ENCODE measurements at regions not wholly inside any gene's neighbourhood (a gene's known extent, or its start where the extent isn't known, plus 50 kb on each side); places are given as distances from the start of the nearest gene placed in this dataset.
"Not testable (repeated sequence)": the region's sequence is repeated elsewhere in the genome, so short reads cannot be mapped to it uniquely, and the experiment has no call there.

GRCh38 chr2:111251711-111252110, 131.0 kb downstream of the BCL2L11 start:
- DNase-seq (ENCODE audit: low read depth, low spot score) (no peak), ATAC-seq (no peak)
- Histone ChIP-seq H3K27ac (ENCODE audit: low read depth, low read length) (no peak overlapping the region), H2AFZ (ENCODE audit: low read depth, low read length, poor library complexity, severe bottlenecking) (no peak overlapping the region), H3K79me2 (ENCODE audit: insufficient read depth, low read length) (no peaks in the 10 kb centered on the region), H3K4me3 (replicated peaks in 1 of 2; ENCODE audit: low read depth in 1 of 2, low read length in 2 of 2) (no peak overlapping the region), H3K4me1 (ENCODE audit: control insufficient read depth in 1 of 2, insufficient read depth in 2 of 2, low read length in 2 of 2) (no peaks in the 10 kb centered on the region), H4K20me1 (ENCODE audit: insufficient read depth) (no peaks in the 10 kb centered on the region), H3K27me3 (ENCODE audit: insufficient read depth, low read length) (no peaks in the 10 kb centered on the region), H3K9me2 (ENCODE audit: insufficient read depth) (0 out of 2 replicates have a peak, but pooled peaks cover 2% of the 10 kb centered on the region), H3K4me2 (ENCODE audit: low read length) (no peak overlapping the region), H3K36me3 (ENCODE audit: control insufficient read depth in 1 of 2, insufficient read depth in 2 of 2, low read length in 2 of 2) (peaks cover 0 to 3% of the 10 kb centered on the region in 2 experiments; a peak in 1 of 4 replicates), H3K9ac (ENCODE audit: low read length) (no peak overlapping the region), H3K9me3 (ENCODE audit: control insufficient read depth in 1 of 2, insufficient read depth in 1 of 2, low read depth in 1 of 2, low read length in 2 of 2) (no peaks in the 10 kb centered on the region)
- no TSS peak for BruUV-seq (replicated peaks)
- CTCF ChIA-PET, result no interaction called here
- intact Hi-C loops (cut with micrococcal nuclease), result no loop called here
- TF ChIP-seq FOSL1 (IDR thresholded peaks at IDR 0.05; ENCODE audit: low read depth), result no peak
- no peak for TF ChIP-seq EZH2 (IDR thresholded peaks at IDR 0.05)
- no peak for TF ChIP-seq CBX3 (IDR thresholded peaks at IDR 0.05; ENCODE audit: low read depth)
- no peak for TF ChIP-seq SP1 (IDR thresholded peaks at IDR 0.05; ENCODE audit: low read depth)
- TF ChIP-seq CEBPB (IDR thresholded peaks at IDR 0.05; ENCODE audit: low read depth), result no peak
- no peak for TF ChIP-seq SRF (IDR thresholded peaks at IDR 0.05; ENCODE audit: low read depth)
- no peak for TF ChIP-seq POLR2A (IDR thresholded peaks at IDR 0.05; ENCODE audit: borderline replicate concordance, extremely low read depth, insufficient read depth, insufficient read length)
- RAD21 ChIA-PET (ENCODE audit: low non-redundant PET in 1 of 2, low total read pairs in 2 of 2, uncharacterized antibody in 2 of 2, unreplicated experiment in 2 of 2), result no interaction called here
- POLR2A ChIA-PET, result no interaction called here

GRCh38 chr2:111252436-111252835, 131.7 kb downstream of the BCL2L11 start:
- no peak overlapping the region for H3K27ac ChIP-seq (ENCODE audit: low read depth, low read length)
- H3K4me3 ChIP-seq (replicated peaks in 1 of 2; ENCODE audit: low read depth in 1 of 2, low read length in 2 of 2), result no peak overlapping the region
- TF ChIP-seq POLR2A (IDR thresholded peaks at IDR 0.05; ENCODE audit: borderline replicate concordance, extremely low read depth, insufficient read depth, insufficient read length) (no peak), EZH2phosphoT487 (IDR thresholded peaks at IDR 0.05; ENCODE audit: borderline replicate concordance) (no peak), ZFX (IDR thresholded peaks at IDR 0.05) (no peak), ZNF274 (IDR thresholded peaks at IDR 0.05; ENCODE audit: low read depth, low read length) (no peak), CBX3 (IDR thresholded peaks at IDR 0.05; ENCODE audit: low read depth) (no peak), YY1 (IDR thresholded peaks at IDR 0.05; ENCODE audit: extremely low read depth, insufficient replicate concordance, low read depth, low read length) (no peak)
- H3K4me2 ChIP-seq (ENCODE audit: low read length), result no peak overlapping the region
- peaks cover 0 to 3% of the 10 kb centered on the region in 2 experiments; a peak in 1 of 4 replicates for H3K36me3 ChIP-seq (ENCODE audit: control insufficient read depth in 1 of 2, insufficient read depth in 2 of 2, low read length in 2 of 2)
- ChIA-PET CTCF (no interaction called here), RAD21 (ENCODE audit: low non-redundant PET in 1 of 2, low total read pairs in 2 of 2, uncharacterized antibody in 2 of 2, unreplicated experiment in 2 of 2) (no interaction called here), POLR2A (no interaction called here)
- H2AFZ ChIP-seq (ENCODE audit: low read depth, low read length, poor library complexity, severe bottlenecking), result no peak overlapping the region
- no peaks in the 10 kb centered on the region for H3K27me3 ChIP-seq (ENCODE audit: insufficient read depth, low read length)
- ATAC-seq (no peak), DNase-seq (ENCODE audit: low read depth, low spot score) (no peak)
- intact Hi-C loops (cut with micrococcal nuclease), result no loop called here
- BruUV-seq (replicated peaks), result no TSS peak
- 0 out of 2 replicates have a peak, but pooled peaks cover 2% of the 10 kb centered on the region for H3K9me2 ChIP-seq (ENCODE audit: insufficient read depth)
- no peaks in the 10 kb centered on the region for H4K20me1 ChIP-seq (ENCODE audit: insufficient read depth)
- H3K9me3 ChIP-seq (ENCODE audit: control insufficient read depth in 1 of 2, insufficient read depth in 1 of 2, low read depth in 1 of 2, low read length in 2 of 2), result no peaks in the 10 kb centered on the region
- H3K9ac ChIP-seq (ENCODE audit: low read length), result no peak overlapping the region
- H3K79me2 ChIP-seq (ENCODE audit: insufficient read depth, low read length), result no peaks in the 10 kb centered on the region
- no peaks in the 10 kb centered on the region for H3K4me1 ChIP-seq (ENCODE audit: control insufficient read depth in 1 of 2, insufficient read depth in 2 of 2, low read length in 2 of 2)

- POLR2A ChIA-PET; RAD21 ChIA-PET (ENCODE audit: low non-redundant PET in 1 of 2, low total read pairs in 2 of 2, uncharacterized antibody in 2 of 2, unreplicated experiment in 2 of 2); CTCF ChIA-PET: not testable (repeated sequence)
Observed at GRCh38 chr2:111254916-111255315, 134.2 kb downstream of the BCL2L11 start.

GRCh38 chr2:111256628-111257027, 135.9 kb downstream of the BCL2L11 start:
- ATAC-seq; H3K9me2 ChIP-seq (ENCODE audit: insufficient read depth); H3K79me2 ChIP-seq (ENCODE audit: insufficient read depth, low read length); RAD21 ChIA-PET (ENCODE audit: low non-redundant PET in 1 of 2, low total read pairs in 2 of 2, uncharacterized antibody in 2 of 2, unreplicated experiment in 2 of 2); CTCF ChIA-PET; H3K4me2 ChIP-seq (ENCODE audit: low read length); H4K20me1 ChIP-seq (ENCODE audit: insufficient read depth); H3K4me1 ChIP-seq (ENCODE audit: control insufficient read depth in 1 of 2, insufficient read depth in 2 of 2, low read length in 2 of 2); BruUV-seq (replicated peaks); H3K36me3 ChIP-seq (ENCODE audit: control insufficient read depth in 1 of 2, insufficient read depth in 2 of 2, low read length in 2 of 2); H2AFZ ChIP-seq (ENCODE audit: low read depth, low read length, poor library complexity, severe bottlenecking); intact Hi-C loops (cut with micrococcal nuclease); H3K9me3 ChIP-seq (ENCODE audit: control insufficient read depth in 1 of 2, insufficient read depth in 1 of 2, low read depth in 1 of 2, low read length in 2 of 2); H3K27me3 ChIP-seq (ENCODE audit: insufficient read depth, low read length); DNase-seq (ENCODE audit: low read depth, low spot score); H3K27ac ChIP-seq (ENCODE audit: low read depth, low read length); POLR2A ChIA-PET; H3K9ac ChIP-seq (ENCODE audit: low read length); H3K4me3 ChIP-seq (replicated peaks in 1 of 2; ENCODE audit: low read depth in 1 of 2, low read length in 2 of 2): not testable (repeated sequence)

More at GRCh38 chr2:111254916-111255315, 134.2 kb downstream of the BCL2L11 start:
- BruUV-seq (replicated peaks); H3K27me3 ChIP-seq (ENCODE audit: insufficient read depth, low read length); H3K4me1 ChIP-seq (ENCODE audit: control insufficient read depth in 1 of 2, insufficient read depth in 2 of 2, low read length in 2 of 2); H3K4me2 ChIP-seq (ENCODE audit: low read length); H3K9me2 ChIP-seq (ENCODE audit: insufficient read depth); H4K20me1 ChIP-seq (ENCODE audit: insufficient read depth); H3K27ac ChIP-seq (ENCODE audit: low read depth, low read length); DNase-seq (ENCODE audit: low read depth, low spot score); H3K9ac ChIP-seq (ENCODE audit: low read length); ATAC-seq; H3K9me3 ChIP-seq (ENCODE audit: control insufficient read depth in 1 of 2, insufficient read depth in 1 of 2, low read depth in 1 of 2, low read length in 2 of 2); H3K4me3 ChIP-seq (replicated peaks in 1 of 2; ENCODE audit: low read depth in 1 of 2, low read length in 2 of 2); H2AFZ ChIP-seq (ENCODE audit: low read depth, low read length, poor library complexity, severe bottlenecking); H3K36me3 ChIP-seq (ENCODE audit: control insufficient read depth in 1 of 2, insufficient read depth in 2 of 2, low read length in 2 of 2); H3K79me2 ChIP-seq (ENCODE audit: insufficient read depth, low read length); intact Hi-C loops (cut with micrococcal nuclease): not testable (repeated sequence)

Data from HCT116 (cell line).